GM12878 (cell line): ENCODE measurements at regions not wholly inside any gene's neighbourhood (a gene's known extent, or its start where the extent isn't known, plus 50 kb on each side); places are given as distances from the start of the nearest gene placed in this dataset.

Experiments
- ATAC-seq: fragments of 200-7000 bp; cut with Tn5 transposase; 3 replicates; pipeline ENCODE4 v1.9.1; 2020; ENCODE audit warnings: mild to moderate bottlenecking, moderate library complexity
- BruUV-seq: library from RNA; stranded (reverse); fragments of 400-500 nt; replicated peaks from 2 replicates; lab custom pipeline; 2021; lab: Mats Ljungman, UMichigan
- CTCF ChIA-PET: fragments of 300-600 bp; sonication (Branson Sonifier 250); formaldehyde crosslinking; extraction: SDS; loops from one replicate; lab custom pipeline; 2021; ENCODE audit warnings: inconsistent platforms; lab: Yijun Ruan, JAX
- POLR2A ChIA-PET: fragments of 350-600 bp; formaldehyde crosslinking; extraction: SDS; loops from one replicate; lab custom pipeline; 2021; ENCODE audit warnings: inconsistent platforms; lab: Charles Lee
- RAD21 ChIA-PET: fragments of 300-600 bp; sonication (Branson Sonifier 250); formaldehyde crosslinking; loops from one replicate; lab custom pipeline; 2023; ENCODE audit warnings: antibody characterized with exemption; ENCODE audit not compliant: unreplicated experiment; lab: Charles Lee
- SMC1A ChIA-PET: fragments of 300-600 bp; sonication (Branson Sonifier 250); formaldehyde crosslinking; loops from one replicate; lab custom pipeline; 2023; ENCODE audit not compliant: unreplicated experiment, uncharacterized antibody; lab: Charles Lee
- DNase-seq: peaks from one replicate; pipeline ENCODE4 v3.0.0-alpha.2; 2011; ENCODE audit warnings: low read depth, low spot score
- FAIRE-seq: peaks from 3 replicates; lab custom pipeline; 2011; peaks lifted over from hg19 to GRCh38; lab: Jason Lieb, UNC
- H2AFZ ChIP-seq: 2 replicates; pipeline ENCODE4 v1.6.0; 2011; ENCODE audit warnings: low read depth, low read length, control low read depth; ENCODE audit not compliant: control insufficient read depth
- H3K27ac ChIP-seq: 2 replicates; pipeline ENCODE4 v1.5.1; 2011; ENCODE audit warnings: control low read depth; ENCODE audit not compliant: control insufficient read depth, insufficient read depth
- H3K27me3 ChIP-seq, 2 experiments: replicated peaks in 1 of 2; 2 replicates each; pipeline versions ENCODE4 v1.6.0 to v1.6.1; 2011; ENCODE audit warnings: low read length in 1 of 2; ENCODE audit not compliant: control insufficient read depth in 2 of 2, insufficient read depth in 2 of 2
- H3K36me3 ChIP-seq, 2 experiments: 2 replicates each; pipeline ENCODE4 v1.5.1; 2011; ENCODE audit warnings: low read length in 1 of 2; ENCODE audit not compliant: control insufficient read depth in 2 of 2, insufficient read depth in 2 of 2
- H3K4me1 ChIP-seq: 2 replicates; pipeline ENCODE4 v1.6.1; 2011; ENCODE audit warnings: mild to moderate bottlenecking, low read length, moderate library complexity, mixed read lengths; ENCODE audit not compliant: control insufficient read depth, insufficient read depth
- H3K4me2 ChIP-seq: 2 replicates; pipeline ENCODE4 v1.6.0; 2011; ENCODE audit warnings: control low read depth; ENCODE audit not compliant: control insufficient read depth, insufficient read depth
- H3K4me3 ChIP-seq: fragments of 200-600 bp; sonication (generic); 2 replicates; pipeline ENCODE4 v1.5.1; 2016
- H3K79me2 ChIP-seq: 2 replicates; pipeline ENCODE4 v1.6.0; 2011; ENCODE audit warnings: low read length; ENCODE audit not compliant: control insufficient read depth, insufficient read depth
- H3K9ac ChIP-seq: 2 replicates; pipeline ENCODE4 v1.8.0; 2011; ENCODE audit warnings: low read length, control low read depth, mixed read lengths; ENCODE audit not compliant: control insufficient read depth, insufficient read depth
- H3K9me3 ChIP-seq: replicated peaks from 3 replicates; pipeline ENCODE4 v1.5.1; 2011; ENCODE audit warnings: mild to moderate bottlenecking, low read length; ENCODE audit not compliant: control insufficient read depth, insufficient read depth
- H4K20me1 ChIP-seq: 2 replicates; pipeline ENCODE4 v1.6.0; 2011; ENCODE audit not compliant: control insufficient read depth, insufficient read depth
- ATF7 ChIP-seq: fragments of 450-650 bp; IDR thresholded peaks from 2 replicates; pipeline ENCODE4 v1.6.1; 2016; ENCODE audit warnings: low read depth, mild to moderate bottlenecking
- CREM ChIP-seq: IDR thresholded peaks from 2 replicates; pipeline ENCODE4 v1.6.1; 2014; ENCODE audit warnings: antibody characterized with exemption, low read depth
- ETV6 ChIP-seq, 2 experiments: fragments of 450-650 bp in 1 of 2; IDR thresholded peaks in 1 of 2; conservative IDR thresholded peaks in 1 of 2; 2 replicates each; pipeline ENCODE4 v1.6.1; 2014; ENCODE audit warnings: antibody characterized with exemption in 1 of 2, borderline replicate concordance in 1 of 2, low read depth in 1 of 2, mild to moderate bottlenecking in 1 of 2, moderate library complexity in 1 of 2
- EZH2 ChIP-seq: IDR thresholded peaks from 2 replicates; pipeline ENCODE4 v1.6.1; 2012; ENCODE audit warnings: low read depth, mild to moderate bottlenecking, control low read depth, inconsistent platforms, low read length, borderline replicate concordance; ENCODE audit not compliant: control insufficient read depth
- HDGF ChIP-seq: fragments of 450-650 bp; IDR thresholded peaks from 2 replicates; pipeline ENCODE4 v1.6.1; 2016; ENCODE audit warnings: antibody characterized with exemption
- IRF4 ChIP-seq: IDR thresholded peaks from 2 replicates; pipeline ENCODE4 v1.6.1; 2011; ENCODE audit warnings: low read depth, low read length
- KAT2A ChIP-seq: conservative IDR thresholded peaks from 2 replicates; pipeline ENCODE4 v1.6.1; 2011; ENCODE audit warnings: low read depth, low read length; ENCODE audit not compliant: control insufficient read depth
- MTA2 ChIP-seq: fragments of 450-650 bp; IDR thresholded peaks from 2 replicates; pipeline ENCODE4 v1.6.1; 2016; ENCODE audit warnings: low read depth, mild to moderate bottlenecking, moderate library complexity
- MYB ChIP-seq: fragments of 150-350 bp; IDR thresholded peaks from 2 replicates; pipeline ENCODE4 v1.6.1; 2014; ENCODE audit warnings: mild to moderate bottlenecking, low read depth, low read length, borderline replicate concordance
- NBN ChIP-seq: fragments of 450-650 bp; IDR thresholded peaks from 2 replicates; pipeline ENCODE4 v1.6.1; 2016
- NR2C1 ChIP-seq: fragments of 450-650 bp; IDR thresholded peaks from 2 replicates; pipeline ENCODE4 v1.6.1; 2017; ENCODE audit warnings: antibody characterized with exemption, mild to moderate bottlenecking, moderate library complexity
- PAX8 ChIP-seq: fragments of 450-650 bp; IDR thresholded peaks from 2 replicates; pipeline ENCODE4 v1.6.1; 2017; ENCODE audit warnings: mild to moderate bottlenecking, moderate library complexity
- POLR2AphosphoS5 ChIP-seq: IDR thresholded peaks from 2 replicates; pipeline ENCODE4 v1.6.1; 2011; ENCODE audit warnings: mild to moderate bottlenecking, low read length, inconsistent platforms
- POU2F2 ChIP-seq: IDR thresholded peaks from 3 replicates; pipeline ENCODE4 v1.6.1; 2011; ENCODE audit warnings: low read depth, mild to moderate bottlenecking, low read length, borderline replicate concordance
- RBBP5 ChIP-seq: fragments of 200-600 bp; sonication (generic); conservative IDR thresholded peaks from 2 replicates; pipeline ENCODE4 v1.6.1; 2016
- RCOR1 ChIP-seq: conservative IDR thresholded peaks from 2 replicates; pipeline ENCODE4 v1.6.1; 2012; ENCODE audit warnings: low read depth, low read length, improper control_type of control experiment
- STAT3 ChIP-seq: IDR thresholded peaks from 2 replicates; pipeline ENCODE4 v1.6.1; 2011; ENCODE audit warnings: low read depth, low read length, improper control_type of control experiment
- ZNF274 ChIP-seq: IDR thresholded peaks from one replicate; pipeline ENCODE4 v1.8.0; 2011; ENCODE audit not compliant: insufficient read length, insufficient read depth
- WGBS: methylation state at CpG from one replicate; pipeline ENCODE4 v1.1.6; 2016; ENCODE audit warnings: low lambda C conversion rate; ENCODE audit not compliant: insufficient replicate concordance, insufficient coverage; ENCODE audit errors: missing lambda C conversion rate; 5-methylcytosine and 5-hydroxymethylcytosine counted together
- in situ Hi-C: fragments of 300-500 bp; cut with MboI; formaldehyde crosslinking; loops from 9 replicates; pipeline ENCODE4 v1.14.3; 2018; ENCODE audit warnings: mixed read lengths
- intact Hi-C: fragments of 100-400 bp; cut with micrococcal nuclease; formaldehyde crosslinking; loops from one replicate; pipeline ENCODE4 v1.14.2; 2022; ENCODE audit not compliant: unreplicated experiment

DNA sequence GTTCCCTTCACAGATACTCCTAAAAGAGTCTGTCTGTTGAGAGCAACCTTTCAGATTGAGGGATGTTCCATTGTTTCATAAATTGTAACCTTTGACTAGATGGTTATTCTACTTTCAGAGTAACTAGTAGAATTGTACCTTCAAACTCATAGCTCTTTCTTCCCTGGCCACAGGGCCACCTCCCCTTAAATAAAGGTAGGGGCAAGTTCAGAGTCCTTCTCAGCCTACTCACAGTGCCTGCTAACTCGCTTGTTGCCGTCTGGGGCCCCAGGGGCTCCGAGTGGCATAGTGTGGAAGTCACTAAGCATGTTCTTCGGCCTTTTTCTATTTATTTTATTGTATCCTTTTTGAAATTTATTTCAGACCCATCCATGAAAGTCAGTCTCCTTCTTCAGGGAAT, 250.4 kb downstream of the ALX1 start:
- Histone ChIP-seq H3K27ac (peak overlapping the region; percentile 43; the same call in 1 of the 2 replicates), H3K4me1 (peaks cover 24% of the 10 kb centered on the region), H3K9me3 (no peaks in the 10 kb centered on the region; the same call in 2 of the 3 replicates), H3K36me3 (no peaks in the 10 kb centered on the region), H3K9ac (no peak overlapping the region), H3K4me2 (no peak overlapping the region), H4K20me1 (no peaks in the 10 kb centered on the region)
- POLR2A ChIA-PET, result no interaction called here
- SMC1A ChIA-PET, result interaction anchor here (0.9 to 1.9 kb wide), 5 partner anchors 9 to 28 kb away, joined by 3 to 5 read pairs (median 4); no protein-coding TSS in a partner anchor
- 81% methylated on average over 4 of the region's 4 CpGs for WGBS
- in situ Hi-C loops, result no loop called here
- CTCF ChIA-PET, result interaction anchor here (0.7 to 1.1 kb wide), 3 partner anchors 22 to 342 kb away, joined by 3 read pairs; no protein-coding TSS in a partner anchor
- intact Hi-C loops, result no loop called here
- no peak for FAIRE-seq
- BruUV-seq, result no TSS peak
- RAD21 ChIA-PET, result no interaction called here
- TF ChIP-seq EZH2 (no peak), IRF4 (no peak), HDGF (no peak), RCOR1 (no peak), MTA2 (no peak), RBBP5 (no peak)
- TF ChIP-seq, all 136 proteins: peak for 0
- Histone ChIP-seq H3K79me2 (no peaks in the 10 kb centered on the region), H3K4me3 (no peak overlapping the region), H3K27me3 (no peaks in the 10 kb centered on the region), H2AFZ (peak overlapping the region; percentile 33; the same call in 1 of the 2 replicates)
- DNase-seq (no peak), ATAC-seq (no peak)

DNA sequence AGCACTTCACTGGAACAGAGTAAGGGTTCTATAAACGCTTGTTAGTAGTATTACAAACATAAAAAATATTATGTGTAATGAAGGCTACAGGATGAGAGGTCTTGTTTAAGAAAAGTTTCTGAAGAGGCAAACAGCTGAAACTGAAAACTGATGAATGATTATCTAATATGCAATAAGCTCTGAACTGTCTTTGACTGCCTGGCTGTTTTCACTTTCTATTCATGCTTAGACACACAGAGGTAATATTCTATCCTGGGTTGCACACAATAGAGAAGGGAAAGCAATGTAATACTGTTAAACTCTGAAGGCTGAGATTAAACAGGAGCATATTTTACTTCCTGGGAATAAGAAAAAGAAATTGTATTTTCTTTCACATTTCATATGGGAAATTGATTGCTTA, 251.3 kb downstream of the ALX1 start:
- no TSS peak for BruUV-seq
- H3K27me3 ChIP-seq, result no peaks in the 10 kb centered on the region
- H3K36me3 ChIP-seq, result no peaks in the 10 kb centered on the region
- ChIA-PET CTCF (interaction anchor here (1.0 kb wide), 1 partner anchor 63 kb away, joined by 3 read pairs; no protein-coding TSS in a partner anchor), SMC1A (interaction anchor here (1.0 to 1.9 kb wide), 6 partner anchors 17 to 106 kb away, joined by 3 to 7 read pairs (median 4); no protein-coding TSS in a partner anchor), RAD21 (interaction anchor here (1.5 kb wide), 1 partner anchor 336 kb away, joined by 3 read pairs; no protein-coding TSS in a partner anchor), POLR2A (no interaction called here)
- WGBS, result 0% methylated on average over 1 of the region's 1 CpG
- H3K4me3 ChIP-seq, result no peak overlapping the region
- 0 out of 2 replicates have a peak overlapping the region, but pooled peaks have one; percentile 20 for H3K27ac ChIP-seq
- FAIRE-seq, result peak; percentile 84
- DNase-seq, result peak; percentile 43
- peak; percentile 94 for ATAC-seq
- peak overlapping the region; percentile 56 for H3K4me2 ChIP-seq
- H4K20me1 ChIP-seq, result no peaks in the 10 kb centered on the region
- peak overlapping the region; percentile 52 for H2AFZ ChIP-seq
- no peak overlapping the region for H3K9ac ChIP-seq
- H3K4me1 ChIP-seq, result peaks cover 23% of the 10 kb centered on the region
- no peaks in the 10 kb centered on the region for H3K79me2 ChIP-seq
- H3K9me3 ChIP-seq, result no peaks in the 10 kb centered on the region; the same call in 2 of the 3 replicates
- in situ Hi-C loops (no loop called here), intact Hi-C loops (no loop called here)
- TF ChIP-seq PAX8, result no peak
- no peak for TF ChIP-seq NBN
- TF ChIP-seq HDGF, result no peak
- TF ChIP-seq POLR2AphosphoS5, result no peak
- TF ChIP-seq MYB, result no peak
- 0 out of 3 replicates have a peak, but pooled peaks have one; percentile 12 for TF ChIP-seq POU2F2
- TF ChIP-seq NR2C1, result no peak
- peak; percentile 49; the same call in 1 of the 2 replicates for TF ChIP-seq ATF7
- no peak for TF ChIP-seq KAT2A
- TF ChIP-seq ETV6 (conservative IDR thresholded peaks at IDR 0.05 in 1 of 2, IDR thresholded peaks at IDR 0.05 in 1 of 2; ENCODE audit: borderline replicate concordance in 1 of 2, low read depth in 1 of 2), result no peak
- no peak for TF ChIP-seq STAT3
- no peak for TF ChIP-seq CREM
- no peak for TF ChIP-seq ZNF274
- no peak for TF ChIP-seq RBBP5
